ENCODE measurements at regions not wholly inside any gene's neighbourhood (a gene's known extent, or its start where the extent isn't known, plus 50 kb on each side); places are given as distances from the start of the nearest gene placed in this dataset.

DNA sequence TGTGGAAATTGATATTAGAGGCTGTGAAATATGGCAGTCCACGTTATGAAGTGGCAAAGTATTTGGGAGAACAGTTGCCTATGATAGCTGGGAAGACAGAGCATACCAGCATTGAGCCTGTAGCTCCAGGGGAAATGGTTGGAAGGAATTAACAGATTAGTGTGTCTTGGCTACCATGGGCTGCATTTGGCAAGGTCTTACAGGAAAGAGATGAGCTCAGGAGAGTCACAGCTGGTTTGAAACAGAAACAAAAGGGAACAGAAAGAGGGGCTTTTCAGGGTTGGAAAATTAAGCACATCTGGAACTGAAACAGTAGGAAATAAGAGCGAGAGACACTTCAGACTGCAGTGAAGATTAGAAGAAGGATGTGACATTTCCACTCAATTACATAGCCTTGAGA lies 141.7 kb downstream of the FBLN2 start:
- DNase-seq (ENCODE audit: low read depth), result no peak

DNA sequence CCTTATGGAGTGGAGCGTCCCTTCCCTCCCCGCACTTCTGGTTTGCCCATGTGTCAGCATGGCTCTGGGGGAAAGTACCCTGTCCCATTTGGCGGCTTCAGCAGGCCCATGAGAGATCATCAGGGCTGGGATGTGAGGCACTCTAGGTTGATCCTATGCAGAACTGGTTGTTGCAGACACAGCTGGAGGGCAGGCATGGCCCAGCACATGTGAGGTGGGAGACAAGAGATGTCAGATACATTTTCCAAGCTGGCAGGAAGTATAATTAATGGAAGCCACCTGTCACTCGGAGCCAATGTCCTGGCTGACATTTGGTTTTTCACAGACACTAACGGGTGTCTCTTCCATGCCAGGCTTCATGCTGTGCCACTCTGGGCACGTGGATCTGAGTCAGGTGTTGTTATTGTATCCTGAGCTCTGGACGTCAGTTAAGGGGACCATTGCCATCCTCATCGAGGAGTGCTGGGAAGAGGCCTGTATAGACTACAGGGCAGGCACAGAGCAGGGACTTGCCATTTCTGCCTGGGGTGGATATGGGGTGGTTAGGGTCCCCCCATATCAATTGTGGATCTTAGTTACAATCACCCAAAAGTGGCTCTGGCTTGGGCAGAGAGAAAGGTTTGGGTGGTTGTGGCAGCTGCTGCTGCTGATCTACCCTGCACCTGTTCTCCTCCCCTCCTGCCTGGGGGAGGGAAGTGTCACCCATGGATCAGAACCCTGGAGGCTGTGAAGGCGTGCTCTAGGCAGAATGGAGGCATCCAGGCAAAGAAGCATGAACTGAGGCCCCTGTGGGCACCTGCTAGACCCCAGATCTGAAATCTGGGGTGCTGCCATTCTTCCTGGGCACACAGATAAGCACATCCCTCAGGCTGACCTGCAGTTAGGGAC lies 140.7 kb downstream of the FBLN2 start:
- DNase-seq (ENCODE audit: low read depth), result peak; percentile 26

DNA sequence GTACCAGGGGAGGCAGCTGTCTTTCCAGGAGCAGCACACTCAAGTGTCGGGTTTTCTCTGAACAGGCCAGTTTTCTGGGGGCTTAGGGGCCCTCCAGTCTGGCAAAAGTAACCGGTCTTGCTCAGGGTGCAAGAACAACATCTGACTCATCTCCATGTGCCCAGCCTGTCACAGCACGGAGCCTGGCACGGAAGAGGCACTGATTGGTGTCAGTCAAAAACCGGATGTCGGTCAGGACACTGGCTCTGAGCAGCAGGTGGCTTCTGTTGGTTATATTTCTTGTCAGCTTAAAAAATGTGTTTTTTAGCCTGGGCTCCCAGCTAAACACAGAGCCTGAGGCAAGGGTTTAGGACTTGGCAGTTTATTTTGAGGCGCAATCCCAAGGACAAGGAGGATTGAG lies 139.9 kb downstream of the FBLN2 start:
- no peak for DNase-seq (ENCODE audit: low read depth)

DNA sequence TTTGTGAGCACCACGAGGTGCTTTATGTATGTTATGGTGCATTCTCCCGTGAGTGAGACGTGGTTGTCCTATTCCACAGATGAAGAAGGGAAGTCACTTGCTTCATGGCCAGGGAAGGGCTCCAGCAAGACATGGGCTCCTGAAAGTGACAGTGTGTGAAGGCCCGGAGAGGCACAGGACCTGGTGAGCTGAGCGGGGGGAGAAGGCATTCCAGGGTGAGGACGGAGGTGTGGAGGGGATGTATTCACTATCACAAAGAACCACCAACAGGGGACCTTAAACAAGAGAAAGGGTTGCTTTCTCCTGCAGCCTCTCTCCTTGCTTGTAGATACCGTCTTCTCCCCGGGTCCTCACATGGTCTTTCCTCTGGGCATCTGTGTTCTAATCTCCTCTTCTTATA lies 139.1 kb downstream of the FBLN2 start:
- DNase-seq (ENCODE audit: low read depth), result no peak

Measured in myocyte (in vitro differentiated cells).